Fibroblast of lung (primary cell): ENCODE measurements at regions not wholly inside any gene's neighbourhood (a gene's known extent, or its start where the extent isn't known, plus 50 kb on each side); places are given as distances from the start of the nearest gene placed in this dataset.
"Not testable (repeated sequence)": the region's sequence is repeated elsewhere in the genome, so short reads cannot be mapped to it uniquely, and the experiment has no call there.

Experiments used
- DNase-seq, 2 donors: peaks; one replicate each; pipeline versions ENCODE4 v3.0.0 to v3.0.0-alpha.2; 2010; ENCODE audit warnings: low read depth in 2 of 2
- H2AFZ ChIP-seq: 2 replicates; pipeline ENCODE4 v1.5.1; 2012; ENCODE audit warnings: low read length, control low read depth, inconsistent platforms
- H3K27ac ChIP-seq: 2 replicates; pipeline ENCODE4 v1.5.1; 2011; ENCODE audit warnings: low read length, control low read depth; ENCODE audit not compliant: insufficient read depth
- H3K27me3 ChIP-seq: 2 replicates; pipeline ENCODE4 v1.5.1; 2011; ENCODE audit warnings: mild to moderate bottlenecking, low read length; ENCODE audit not compliant: control insufficient read depth, insufficient read depth
- H3K36me3 ChIP-seq: 2 replicates; pipeline ENCODE4 v1.5.1; 2011; ENCODE audit warnings: low read length; ENCODE audit not compliant: control insufficient read depth, insufficient read depth
- H3K4me1 ChIP-seq: 2 replicates; pipeline ENCODE4 v1.5.1; 2011; ENCODE audit warnings: low read length; ENCODE audit not compliant: control insufficient read depth, insufficient read depth; ENCODE audit errors: extremely low read depth
- H3K4me2 ChIP-seq: 2 replicates; pipeline ENCODE4 v1.5.1; 2011; ENCODE audit warnings: low read length, control low read depth; ENCODE audit not compliant: insufficient read depth; ENCODE audit errors: extremely low read depth
- H3K4me3 ChIP-seq, 4 experiments: fragments of 200-600 bp in 1 of 4; sonication (generic) in 1 of 4; replicated peaks in 1 of 4; 2 replicates each; pipeline ENCODE4 v1.5.1; 2011 to 2016; ENCODE audit warnings: low read length in 4 of 4, low read depth in 3 of 4, mild to moderate bottlenecking in 3 of 4, control low read depth in 2 of 4, inconsistent platforms in 1 of 4, mixed read lengths in 1 of 4; ENCODE audit not compliant: insufficient read depth in 1 of 4; ENCODE audit errors: control extremely low read depth in 1 of 4
- H3K79me2 ChIP-seq: 2 replicates; pipeline ENCODE4 v1.5.1; 2012; ENCODE audit warnings: mild to moderate bottlenecking, low read length, inconsistent platforms; ENCODE audit not compliant: control insufficient read depth, insufficient read depth
- H3K9ac ChIP-seq: 2 replicates; pipeline ENCODE4 v1.5.1; 2011; ENCODE audit warnings: mild to moderate bottlenecking, low read length, control low read depth; ENCODE audit not compliant: insufficient read depth
- H3K9me3 ChIP-seq: 2 replicates; pipeline ENCODE4 v1.5.1; 2012; ENCODE audit warnings: low read depth, low read length; ENCODE audit not compliant: control insufficient read depth, insufficient read depth
- H4K20me1 ChIP-seq: 2 replicates; pipeline ENCODE4 v1.5.1; 2011; ENCODE audit warnings: low read length; ENCODE audit not compliant: control insufficient read depth, insufficient read depth; ENCODE audit errors: extremely low read depth
- CTCF ChIP-seq, 2 donors: IDR thresholded peaks in 1 of 2; conservative IDR thresholded peaks in 1 of 2; 1 replicate in 1 of 2; 2 replicates in 1 of 2; pipeline ENCODE4 v1.5.1; 2011 to 2012; ENCODE audit warnings: low read length in 2 of 2, control low read depth in 1 of 2, inconsistent platforms in 1 of 2, low read depth in 1 of 2, mild to moderate bottlenecking in 1 of 2
- EZH2 ChIP-seq: IDR thresholded peaks from 2 replicates; pipeline ENCODE4 v1.5.1; 2012; ENCODE audit warnings: low read length, control low read depth, mild to moderate bottlenecking; ENCODE audit errors: missing control alignments

- Histone ChIP-seq H4K20me1 (no peaks in the 10 kb centered on the region), H2AFZ (no peak overlapping the region), H3K9me3 (no peaks in the 10 kb centered on the region), H3K4me1 (no peaks in the 10 kb centered on the region), H3K4me2 (no peak overlapping the region), H3K27ac (no peak overlapping the region), H3K4me3 (no peak overlapping the region), H3K36me3 (no peaks in the 10 kb centered on the region), H3K9ac (no peak overlapping the region), H3K79me2 (no peaks in the 10 kb centered on the region), H3K27me3 (no peaks in the 10 kb centered on the region)
- no peak for DNase-seq
- TF ChIP-seq EZH2 (no peak), CTCF (conservative IDR thresholded peaks at IDR 0.05 in 1 of 2, IDR thresholded peaks at IDR 0.05 in 1 of 2; ENCODE audit: low read depth in 1 of 2, low read length in 2 of 2) (no peak)
These were observed 256.3 kb upstream of the C9orf72 start for GRCh38 chr9:27829621-27830020.

- H3K36me3 ChIP-seq, H4K20me1 ChIP-seq, H3K9me3 ChIP-seq, H3K79me2 ChIP-seq, H3K27ac ChIP-seq, H3K9ac ChIP-seq, DNase-seq, H2AFZ ChIP-seq, H3K27me3 ChIP-seq, H3K4me3 ChIP-seq, H3K4me2 ChIP-seq, H3K4me1 ChIP-seq: not testable (repeated sequence)
These were observed 258.8 kb upstream of the C9orf72 start for GRCh38 chr9:27832108-27832507.

- H3K79me2 ChIP-seq = no peaks in the 10 kb centered on the region
- H2AFZ ChIP-seq = no peak overlapping the region
- no peak for DNase-seq
- no peaks in the 10 kb centered on the region for H4K20me1 ChIP-seq
- H3K4me3 ChIP-seq = no peak overlapping the region
- no peaks in the 10 kb centered on the region for H3K36me3 ChIP-seq
- TF ChIP-seq CTCF (conservative IDR thresholded peaks at IDR 0.05 in 1 of 2, IDR thresholded peaks at IDR 0.05 in 1 of 2; ENCODE audit: low read depth in 1 of 2, low read length in 2 of 2) (no peak), EZH2 (no peak)
- H3K27me3 ChIP-seq = no peaks in the 10 kb centered on the region
- no peaks in the 10 kb centered on the region for H3K9me3 ChIP-seq
- H3K27ac ChIP-seq = no peak overlapping the region
- no peak overlapping the region for H3K4me2 ChIP-seq
- no peak overlapping the region for H3K9ac ChIP-seq
- H3K4me1 ChIP-seq = no peaks in the 10 kb centered on the region
These were observed 262.0 kb upstream of the C9orf72 start for GRCh38 chr9:27835286-27835685.

- H3K9ac ChIP-seq = no peak overlapping the region
- no peaks in the 10 kb centered on the region for H3K9me3 ChIP-seq
- H3K36me3 ChIP-seq = no peaks in the 10 kb centered on the region
- H4K20me1 ChIP-seq = no peaks in the 10 kb centered on the region
- H3K4me1 ChIP-seq = no peaks in the 10 kb centered on the region
- no peak overlapping the region for H3K4me3 ChIP-seq
- H3K27me3 ChIP-seq = no peaks in the 10 kb centered on the region
- no peak overlapping the region for H3K27ac ChIP-seq
- TF ChIP-seq EZH2 (no peak), CTCF (conservative IDR thresholded peaks at IDR 0.05 in 1 of 2, IDR thresholded peaks at IDR 0.05 in 1 of 2; ENCODE audit: low read depth in 1 of 2, low read length in 2 of 2) (no peak)
- no peak overlapping the region for H2AFZ ChIP-seq
- DNase-seq = no peak
- no peaks in the 10 kb centered on the region for H3K79me2 ChIP-seq
- no peak overlapping the region for H3K4me2 ChIP-seq
These were observed 262.5 kb upstream of the C9orf72 start for GRCh38 chr9:27835746-27836145.
